Left lung (tissue), 4 donors: ENCODE measurements at regions not wholly inside any gene's neighbourhood (a gene's known extent, or its start where the extent isn't known, plus 50 kb on each side); places are given as distances from the start of the nearest gene placed in this dataset.
"Not testable (repeated sequence)": the region's sequence is repeated elsewhere in the genome, so short reads cannot be mapped to it uniquely, and the experiment has no call there.

Experiments
- ATAC-seq: fragments of 200-7000 bp; cut with Tn5 transposase; one replicate; pipeline ENCODE4 v1.9.1; 2020; ENCODE audit warnings: moderate library complexity
- DNase-seq, 4 donors: peaks; one replicate each; pipeline ENCODE4 v3.0.0-alpha.2; 2013 to 2020
- H3K27ac ChIP-seq, 2 donors: fragments of 200-600 bp; sonication (generic) in 1 of 2; one replicate each; pipeline versions ENCODE4 v1.5.0 to v1.8.0; 2020 to 2021
- H3K27me3 ChIP-seq, 2 donors: fragments of 200-600 bp; sonication (generic) in 1 of 2; one replicate each; pipeline versions ENCODE4 v1.5.0 to v1.8.0; 2020 to 2021
- H3K36me3 ChIP-seq, 2 donors: fragments of 200-600 bp; sonication (generic) in 1 of 2; one replicate each; pipeline versions ENCODE4 v1.5.0 to v1.8.0; 2020 to 2021
- H3K4me1 ChIP-seq, 2 donors: fragments of 200-600 bp; one replicate each; pipeline ENCODE4 v1.8.0; 2021
- H3K4me3 ChIP-seq, 2 donors: fragments of 200-600 bp; sonication (generic) in 1 of 2; one replicate each; pipeline versions ENCODE4 v1.5.0 to v1.8.0; 2020 to 2021; ENCODE audit warnings: mild to moderate bottlenecking in 1 of 2
- H3K9me3 ChIP-seq, 2 donors: fragments of 200-600 bp; sonication (generic) in 1 of 2; one replicate each; pipeline versions ENCODE4 v1.5.0 to v1.8.0; 2020 to 2021
- intact Hi-C, 2 donors: fragments of 100-400 bp; cut with DNase I; formaldehyde crosslinking; loops; one replicate each; pipeline versions ENCODE4 v1.11.2 to v1.14.2; 2022
- donor health status: DM: no; HTN: yes; CAD: no.
- donor health status: DM: no; HTN: no; CAD: no.

DNA sequence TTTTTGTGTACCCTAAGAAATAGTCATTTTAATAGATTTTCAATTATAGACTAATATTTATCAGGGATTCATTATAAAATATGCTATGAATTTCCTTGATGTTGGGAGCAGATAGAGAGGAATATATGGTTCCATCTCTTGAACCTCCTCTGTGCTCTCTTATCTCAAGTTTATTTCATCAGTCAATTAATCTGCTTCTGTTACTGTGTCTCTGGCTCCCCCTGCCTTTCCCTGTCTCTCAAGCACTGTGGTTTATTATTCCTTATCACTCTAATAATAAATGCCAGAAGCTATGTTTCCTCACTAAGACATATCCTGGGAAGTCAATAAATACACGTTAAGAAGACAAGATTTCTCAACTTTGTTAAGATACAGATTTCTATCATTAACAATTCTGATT lies 141.5 kb downstream of the SYT15 start:
- H3K9me3 ChIP-seq, H3K4me1 ChIP-seq, H3K27ac ChIP-seq, H3K27me3 ChIP-seq, intact Hi-C loops, H3K36me3 ChIP-seq, H3K4me3 ChIP-seq: not testable (repeated sequence)
- ATAC-seq: peak; percentile 76
- DNase-seq: peak in 2 of 4 donors; percentile 7 to 47

DNA sequence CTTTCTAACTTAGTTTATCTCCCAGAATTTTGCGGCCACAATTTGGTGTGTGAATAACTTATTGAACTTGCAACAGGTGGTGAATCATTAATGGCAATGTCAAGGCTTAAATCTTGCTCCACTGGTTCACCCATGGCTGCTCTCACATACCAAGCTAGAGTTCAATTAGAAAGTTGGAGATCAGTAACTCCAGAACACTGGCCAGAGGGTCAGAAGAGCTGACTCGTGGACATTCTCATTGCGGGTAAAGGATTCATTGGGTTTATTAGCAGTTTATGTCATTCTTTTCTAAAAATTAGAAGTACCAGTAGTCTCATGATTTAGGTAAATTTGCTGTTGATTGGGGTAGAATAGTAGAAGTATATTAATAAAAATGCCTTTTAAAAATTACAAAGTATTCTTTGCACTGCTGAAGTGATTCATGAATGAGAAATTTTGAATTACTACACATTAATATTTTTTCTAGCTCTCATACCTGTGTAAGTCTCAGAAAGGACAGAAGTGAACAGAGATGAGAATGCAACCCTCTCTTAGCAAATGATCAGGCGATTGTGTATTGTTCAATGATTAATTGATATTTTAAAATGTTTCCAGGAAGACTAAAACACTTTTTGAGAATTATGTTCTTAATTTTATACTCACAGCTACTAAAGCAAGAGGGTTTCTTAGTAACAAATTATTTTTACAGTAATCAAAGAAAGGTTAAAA lies 142.0 kb downstream of the SYT15 start:
- H3K9me3 ChIP-seq, H3K27me3 ChIP-seq, intact Hi-C loops, H3K36me3 ChIP-seq, ATAC-seq, H3K27ac ChIP-seq, H3K4me3 ChIP-seq, DNase-seq, H3K4me1 ChIP-seq: not testable (repeated sequence)

- H3K27ac ChIP-seq, DNase-seq, H3K4me1 ChIP-seq, H3K27me3 ChIP-seq, H3K4me3 ChIP-seq, ATAC-seq, intact Hi-C loops, H3K9me3 ChIP-seq, H3K36me3 ChIP-seq: not testable (repeated sequence)
Observed at GRCh38 chr10:46724258-46724657, 145.3 kb downstream of the SYT15 start.

DNA sequence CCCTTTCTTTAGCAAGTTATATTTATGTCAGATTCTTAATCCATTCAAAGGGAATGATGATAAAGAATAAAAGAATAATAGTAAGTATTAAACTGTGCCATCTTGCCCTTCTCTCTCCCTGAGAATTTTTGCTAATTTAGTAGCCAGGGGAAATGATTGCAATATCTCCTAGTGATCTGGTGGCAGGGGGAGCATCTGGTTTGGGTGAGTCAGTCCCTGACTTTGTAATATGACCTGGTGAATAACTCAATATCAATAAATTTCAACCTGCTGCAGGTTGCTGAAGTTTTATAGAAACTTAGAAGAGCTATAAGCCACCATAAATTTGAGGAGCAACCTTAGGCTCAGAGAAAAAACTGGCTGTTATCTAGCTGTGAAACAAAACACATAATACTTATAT lies 149.4 kb downstream of the SYT15 start:
- H3K4me1 ChIP-seq, intact Hi-C loops: not testable (repeated sequence)

GRCh38 chr10:46730729-46731128 lies 151.8 kb downstream of the SYT15 start:
- H3K4me3 ChIP-seq, H3K27ac ChIP-seq, intact Hi-C loops, H3K9me3 ChIP-seq, H3K36me3 ChIP-seq, H3K4me1 ChIP-seq, ATAC-seq, DNase-seq, H3K27me3 ChIP-seq: not testable (repeated sequence)

More for the DNA sequence above, 149.4 kb downstream of the SYT15 start:
- H3K36me3 ChIP-seq, H3K27ac ChIP-seq, H3K27me3 ChIP-seq, H3K4me3 ChIP-seq, DNase-seq, ATAC-seq, H3K9me3 ChIP-seq: not testable (repeated sequence)

DNA sequence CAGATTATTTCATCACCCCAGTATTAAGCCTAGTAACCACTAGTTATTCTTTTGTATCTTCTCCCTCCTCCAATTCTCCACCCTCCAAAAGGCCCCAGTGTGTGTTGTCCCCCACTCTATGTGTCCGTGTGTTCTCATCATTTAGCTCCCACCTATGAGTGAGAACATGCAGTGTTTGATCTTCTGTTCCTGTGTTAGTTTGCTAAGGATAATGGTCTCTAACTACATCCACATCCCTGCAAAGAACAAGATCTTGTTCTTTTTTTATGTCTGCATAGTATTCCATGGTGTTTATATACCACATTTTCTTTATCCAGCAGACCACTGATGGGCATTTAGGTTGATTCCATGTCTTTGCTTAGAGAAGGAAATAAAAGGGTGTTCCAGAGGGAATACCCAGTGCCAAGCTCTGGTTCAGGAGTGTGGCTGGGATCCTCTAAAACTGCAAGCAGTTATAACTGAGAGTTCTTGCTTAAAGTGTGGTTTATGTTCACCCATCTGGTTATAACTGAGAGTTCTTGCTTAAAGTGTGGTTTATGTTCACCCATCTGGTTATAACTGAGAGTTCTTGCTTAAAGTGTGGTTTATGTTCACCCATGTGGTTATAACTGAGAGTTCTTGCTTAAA lies 154.8 kb downstream of the SYT15 start:
- H3K4me3 ChIP-seq, H3K27me3 ChIP-seq, H3K9me3 ChIP-seq, DNase-seq, H3K27ac ChIP-seq, H3K4me1 ChIP-seq, H3K36me3 ChIP-seq, ATAC-seq, intact Hi-C loops: not testable (repeated sequence)

- H3K4me3 ChIP-seq, H3K27ac ChIP-seq, H3K27me3 ChIP-seq, DNase-seq, H3K4me1 ChIP-seq, intact Hi-C loops, H3K36me3 ChIP-seq, H3K9me3 ChIP-seq, ATAC-seq: not testable (repeated sequence)
Observed at GRCh38 chr10:46734262-46734642, 155.3 kb downstream of the SYT15 start.

- H3K27me3 ChIP-seq, H3K4me3 ChIP-seq, H3K27ac ChIP-seq, ATAC-seq, DNase-seq, intact Hi-C loops, H3K4me1 ChIP-seq, H3K9me3 ChIP-seq, H3K36me3 ChIP-seq: not testable (repeated sequence)
Observed at GRCh38 chr10:46739919-46740318, 161.0 kb downstream of the SYT15 start.

GRCh38 chr10:46740368-46740767 lies 161.4 kb downstream of the SYT15 start:
- intact Hi-C loops, H3K9me3 ChIP-seq, H3K27me3 ChIP-seq, H3K4me1 ChIP-seq, H3K4me3 ChIP-seq, ATAC-seq, H3K36me3 ChIP-seq, H3K27ac ChIP-seq, DNase-seq: not testable (repeated sequence)

DNA sequence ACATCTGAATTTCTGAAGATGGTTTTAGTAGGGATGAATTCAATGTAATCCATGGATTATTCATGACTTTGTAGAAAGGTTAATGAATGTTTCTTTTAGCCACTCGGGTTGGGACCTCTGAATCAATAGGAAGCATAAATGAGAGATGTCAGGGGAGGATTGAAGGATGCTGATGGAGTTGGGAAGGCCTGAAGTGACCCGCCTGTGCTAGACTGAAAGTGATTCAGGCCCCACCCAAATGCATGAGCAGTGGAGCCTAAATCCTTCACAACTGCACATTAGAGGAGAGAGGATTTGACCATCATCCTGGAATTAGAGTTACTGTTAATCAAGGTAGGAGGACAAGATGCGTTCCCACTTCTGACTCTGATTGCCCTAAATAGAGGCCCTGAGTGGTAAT lies 162.2 kb upstream of the PTPN20 start:
- H3K36me3 ChIP-seq, H3K9me3 ChIP-seq, ATAC-seq: not testable (repeated sequence)

GRCh38 chr10:46749470-46749869 lies 161.8 kb upstream of the PTPN20 start:
- H3K27ac ChIP-seq, H3K36me3 ChIP-seq, H3K4me3 ChIP-seq, intact Hi-C loops, DNase-seq, ATAC-seq, H3K9me3 ChIP-seq, H3K27me3 ChIP-seq, H3K4me1 ChIP-seq: not testable (repeated sequence)

More for the DNA sequence above, 162.2 kb upstream of the PTPN20 start:
- H3K27ac ChIP-seq, intact Hi-C loops, H3K27me3 ChIP-seq, H3K4me3 ChIP-seq, H3K4me1 ChIP-seq, DNase-seq: not testable (repeated sequence)

DNA sequence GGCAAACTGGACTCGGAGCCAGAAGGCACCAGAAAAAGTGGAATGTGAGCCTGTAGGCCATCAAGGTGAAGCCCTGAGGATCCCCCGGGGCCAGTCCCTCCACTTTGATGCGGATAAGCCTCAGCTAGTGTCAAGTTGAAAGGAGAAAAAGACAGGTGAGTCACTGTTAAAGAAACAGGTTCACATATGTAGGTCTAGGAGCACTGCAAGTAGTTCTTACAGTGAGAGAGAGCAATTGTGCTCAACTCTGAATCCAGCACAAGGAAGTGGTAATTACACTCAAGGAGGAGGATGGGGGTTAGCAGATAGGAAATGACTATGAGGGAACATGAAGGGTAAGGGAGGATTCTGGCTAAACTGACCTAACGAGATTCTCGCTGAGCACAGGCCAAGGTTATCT lies 157.5 kb upstream of the PTPN20 start:
- intact Hi-C loops, ATAC-seq: not testable (repeated sequence)

DNA sequence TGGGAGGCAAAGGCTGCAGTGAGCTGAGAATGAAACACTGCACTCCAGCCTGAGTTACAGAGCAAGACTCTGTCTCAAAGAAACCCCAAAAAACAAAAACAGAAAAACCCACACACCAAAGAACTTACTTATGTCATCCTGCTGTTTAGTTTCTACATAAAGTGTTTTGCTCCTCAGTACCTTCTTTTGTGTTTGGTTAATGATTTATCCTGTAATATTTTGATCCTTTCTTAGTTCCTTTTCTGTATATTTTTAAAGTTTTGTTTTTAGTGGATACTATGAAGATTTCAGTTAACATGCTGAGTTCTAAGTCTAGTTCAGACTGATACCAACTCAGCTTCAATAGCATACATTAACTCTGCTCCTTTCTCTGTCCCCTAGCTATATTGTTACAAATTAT lies 149.8 kb upstream of the PTPN20 start:
- intact Hi-C loops, ATAC-seq, H3K9me3 ChIP-seq: not testable (repeated sequence)

More for the DNA sequence above, 157.5 kb upstream of the PTPN20 start:
- not testable (repeated sequence) for H3K9me3 ChIP-seq, H3K4me1 ChIP-seq, H3K4me3 ChIP-seq, H3K27ac ChIP-seq, H3K27me3 ChIP-seq, DNase-seq, H3K36me3 ChIP-seq

More for the DNA sequence above, 149.8 kb upstream of the PTPN20 start:
- not testable (repeated sequence) for H3K27ac ChIP-seq, H3K36me3 ChIP-seq, DNase-seq, H3K4me3 ChIP-seq, H3K27me3 ChIP-seq, H3K4me1 ChIP-seq
